ENCODE measurements at regions not wholly inside any gene's neighbourhood (a gene's known extent, or its start where the extent isn't known, plus 50 kb on each side); places are given as distances from the start of the nearest gene placed in this dataset.

- no peak for DNase-seq
Observed at GRCh38 chr3:158974904-158975303, 173.1 kb downstream of the MFSD1 start.

GRCh38 chr3:158976966-158977365, 175.1 kb downstream of the MFSD1 start:
- DNase-seq: peak; percentile 28

GRCh38 chr3:158977497-158977896, 175.6 kb downstream of the MFSD1 start:
- no peak for DNase-seq

- no peak for DNase-seq
Observed at GRCh38 chr3:158983216-158984099, 181.6 kb downstream of the MFSD1 start.

GRCh38 chr3:158991146-158991705, 189.4 kb downstream of the MFSD1 start:
- no peak for DNase-seq

- no peak for DNase-seq
Observed at GRCh38 chr3:158992463-158992862, 190.6 kb downstream of the MFSD1 start.

- DNase-seq: no peak
Observed at GRCh38 chr3:158994386-158994785, 192.5 kb downstream of the MFSD1 start.

GRCh38 chr3:159001711-159002110, 199.9 kb downstream of the MFSD1 start:
- no peak for DNase-seq

GRCh38 chr3:159005137-159005536, 203.3 kb downstream of the MFSD1 start:
- DNase-seq: no peak

- DNase-seq: no peak
Observed at GRCh38 chr3:159007331-159007730, 205.5 kb downstream of the MFSD1 start.

- DNase-seq: no peak
Observed at GRCh38 chr3:159008401-159008800, 206.5 kb downstream of the MFSD1 start.

- DNase-seq: no peak
Observed at GRCh38 chr3:159018341-159018740, 216.5 kb downstream of the MFSD1 start.

- DNase-seq: no peak
Observed at GRCh38 chr3:159025733-159026132, 223.9 kb downstream of the MFSD1 start.

GRCh38 chr3:159026510-159026909, 224.7 kb downstream of the MFSD1 start:
- no peak for DNase-seq

GRCh38 chr3:159028706-159029105, 226.9 kb downstream of the MFSD1 start:
- DNase-seq: no peak

- DNase-seq: no peak
Observed at GRCh38 chr3:159029306-159030026, 227.6 kb downstream of the MFSD1 start.

- DNase-seq: no peak
Observed at GRCh38 chr3:159030138-159030670, 228.3 kb downstream of the MFSD1 start.

GRCh38 chr3:159030886-159031679, 229.2 kb downstream of the MFSD1 start:
- DNase-seq: no peak

GRCh38 chr3:159032311-159032710, 230.5 kb downstream of the MFSD1 start:
- DNase-seq: no peak

GRCh38 chr3:159038405-159038804, 236.6 kb downstream of the MFSD1 start:
- no peak for DNase-seq

- no peak for DNase-seq
Observed at GRCh38 chr3:159039286-159039685, 237.4 kb downstream of the MFSD1 start.

Measured in left kidney (tissue), 1 donor.